GM12872 (cell line): ENCODE measurements at regions not wholly inside any gene's neighbourhood (a gene's known extent, or its start where the extent isn't known, plus 50 kb on each side); places are given as distances from the start of the nearest gene placed in this dataset.

Experiments
- TF ChIP-seq, protein P1 (sequence below): IDR thresholded peaks from 3 replicates; pipeline ENCODE4 v1.5.1; 2011; ENCODE audit warnings: low read depth, mild to moderate bottlenecking, low read length, moderate library complexity; ENCODE audit not compliant: insufficient read depth

DNA sequence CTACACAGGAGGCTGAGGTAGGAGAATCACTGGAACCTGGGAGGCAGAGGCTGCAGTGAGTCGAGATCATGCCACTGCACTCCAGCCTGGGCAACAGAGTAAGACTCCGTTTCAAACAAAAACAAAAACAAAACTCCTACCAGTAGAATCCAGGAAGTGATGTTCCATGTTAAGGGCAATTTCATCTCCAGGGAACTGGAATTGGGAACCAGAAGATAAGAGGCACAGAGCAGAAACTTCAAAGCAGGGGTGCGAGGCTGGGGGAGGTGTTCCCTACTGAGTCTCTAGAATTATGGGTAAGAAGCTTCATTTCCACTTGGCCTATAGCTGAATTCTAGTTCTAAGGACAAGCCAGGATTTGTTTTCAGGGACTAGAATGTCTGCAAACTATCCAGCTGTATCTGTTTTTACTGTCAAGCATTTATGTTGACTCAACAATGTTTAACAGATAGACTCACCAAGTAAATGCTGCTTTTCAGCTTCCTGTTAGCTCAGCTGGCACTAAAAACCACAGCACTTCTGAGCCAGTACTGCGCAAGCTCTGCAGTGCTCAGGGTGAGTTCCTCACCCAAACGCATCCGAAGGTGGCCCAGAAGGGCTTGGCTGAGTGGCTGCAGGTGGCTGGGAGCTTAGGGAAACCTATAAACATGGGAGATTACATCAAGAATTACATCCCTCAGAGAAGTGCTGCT, 320.1 kb downstream of the MTRR start:
- TF ChIP-seq, protein P1, sequence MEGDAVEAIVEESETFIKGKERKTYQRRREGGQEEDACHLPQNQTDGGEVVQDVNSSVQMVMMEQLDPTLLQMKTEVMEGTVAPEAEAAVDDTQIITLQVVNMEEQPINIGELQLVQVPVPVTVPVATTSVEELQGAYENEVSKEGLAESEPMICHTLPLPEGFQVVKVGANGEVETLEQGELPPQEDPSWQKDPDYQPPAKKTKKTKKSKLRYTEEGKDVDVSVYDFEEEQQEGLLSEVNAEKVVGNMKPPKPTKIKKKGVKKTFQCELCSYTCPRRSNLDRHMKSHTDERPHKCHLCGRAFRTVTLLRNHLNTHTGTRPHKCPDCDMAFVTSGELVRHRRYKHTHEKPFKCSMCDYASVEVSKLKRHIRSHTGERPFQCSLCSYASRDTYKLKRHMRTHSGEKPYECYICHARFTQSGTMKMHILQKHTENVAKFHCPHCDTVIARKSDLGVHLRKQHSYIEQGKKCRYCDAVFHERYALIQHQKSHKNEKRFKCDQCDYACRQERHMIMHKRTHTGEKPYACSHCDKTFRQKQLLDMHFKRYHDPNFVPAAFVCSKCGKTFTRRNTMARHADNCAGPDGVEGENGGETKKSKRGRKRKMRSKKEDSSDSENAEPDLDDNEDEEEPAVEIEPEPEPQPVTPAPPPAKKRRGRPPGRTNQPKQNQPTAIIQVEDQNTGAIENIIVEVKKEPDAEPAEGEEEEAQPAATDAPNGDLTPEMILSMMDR = no peak

GRCh38 chr5:8192840-8193239, 323.9 kb downstream of the MTRR start:
- TF ChIP-seq, protein P1 = no peak

GRCh38 chr5:8196061-8196460, 327.1 kb downstream of the MTRR start:
- TF ChIP-seq, protein P1 = no peak

DNA sequence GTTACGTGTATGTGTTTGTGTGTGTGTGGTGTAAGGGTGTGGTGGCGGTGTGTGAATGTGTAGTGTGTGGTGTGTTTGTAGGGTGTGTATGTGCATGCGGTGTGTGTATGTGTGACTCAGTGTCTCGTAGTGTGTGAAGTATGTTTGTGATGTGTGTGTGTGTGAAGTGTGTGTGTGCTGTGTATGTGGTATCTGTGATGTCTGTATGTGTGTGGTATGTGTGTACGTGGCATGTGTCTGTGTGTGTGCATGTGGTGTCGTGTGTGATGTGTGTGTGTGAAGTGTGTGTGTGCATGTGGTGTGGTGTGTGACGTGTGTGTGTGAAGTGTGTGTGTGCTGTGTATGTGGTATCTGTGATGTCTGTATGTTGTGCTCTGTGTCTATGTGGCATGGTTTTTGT, 339.4 kb downstream of the MTRR start:
- TF ChIP-seq, protein P1 = no peak

DNA sequence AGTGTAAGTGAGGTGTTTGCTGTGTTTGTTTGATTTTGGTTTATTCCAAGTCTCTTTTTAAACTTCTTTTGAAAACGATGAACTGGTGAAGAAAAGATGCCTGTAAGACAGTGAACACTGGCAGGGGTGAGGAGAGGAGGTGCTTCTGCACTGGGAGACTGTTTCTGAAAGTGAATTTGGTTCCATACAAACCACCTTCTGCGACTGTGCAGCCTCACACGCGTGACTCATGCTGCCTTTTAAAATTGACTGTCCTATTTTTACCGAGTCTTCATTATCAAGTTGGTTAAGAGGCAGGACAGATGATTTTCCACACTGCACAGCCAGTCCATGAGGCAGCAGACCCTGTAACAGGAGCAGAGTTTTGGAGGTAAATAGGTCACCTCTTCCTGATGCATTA, 340.6 kb downstream of the MTRR start:
- TF ChIP-seq, protein P1 = no peak

DNA sequence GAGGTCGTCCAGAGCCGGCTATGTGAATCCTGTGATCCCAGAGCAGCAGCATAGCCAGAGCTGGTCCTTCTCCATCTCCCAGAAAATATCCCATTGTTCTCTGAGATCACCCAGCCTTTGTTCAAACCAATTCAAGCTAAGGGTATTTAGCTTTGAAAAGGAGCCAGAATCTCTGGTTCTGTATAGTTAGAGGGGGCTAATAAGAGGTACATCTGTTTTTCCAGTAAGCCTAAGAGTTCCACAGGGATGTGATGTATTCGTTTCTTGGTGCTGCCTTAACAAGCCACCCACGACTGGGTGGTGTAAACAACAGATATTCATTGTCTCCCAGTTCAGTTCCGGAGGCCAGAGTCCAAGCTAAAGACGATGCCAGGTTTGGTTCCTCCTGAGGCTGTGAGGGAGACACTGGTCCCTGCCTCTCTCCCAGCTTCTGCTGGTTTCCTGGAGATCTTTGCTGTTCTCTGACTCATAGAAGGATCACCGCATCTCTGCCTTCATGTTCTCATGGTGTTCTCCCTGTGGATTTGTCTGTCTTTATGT, 344.8 kb downstream of the MTRR start:
- TF ChIP-seq, protein P1 = no peak

- TF ChIP-seq, protein P1 = no peak
These were observed 348.0 kb downstream of the MTRR start for GRCh38 chr5:8216921-8217320.
